Adipocyte (in vitro differentiated cells): ENCODE measurements at regions not wholly inside any gene's neighbourhood (a gene's known extent, or its start where the extent isn't known, plus 50 kb on each side); places are given as distances from the start of the nearest gene placed in this dataset.

ENCODE experiments used
- DNase-seq: peaks from one replicate; pipeline ENCODE4 v3.0.0-alpha.2; 2015; ENCODE audit warnings: low read depth
- H3K27me3 ChIP-seq: replicated peaks from 2 replicates; pipeline ENCODE4 v1.7.0; 2013; ENCODE audit warnings: mild to moderate bottlenecking, low read length, moderate library complexity; ENCODE audit not compliant: control insufficient read depth, insufficient read depth
- H3K36me3 ChIP-seq: 2 replicates; pipeline ENCODE4 v1.7.0; 2013; ENCODE audit warnings: low read length, mild to moderate bottlenecking, moderate library complexity; ENCODE audit not compliant: control insufficient read depth, insufficient read depth, severe bottlenecking
- H3K4me1 ChIP-seq: 2 replicates; pipeline ENCODE4 v1.7.0; 2013; ENCODE audit warnings: mild to moderate bottlenecking, low read length, moderate library complexity; ENCODE audit not compliant: control insufficient read depth, insufficient read depth
- H3K4me3 ChIP-seq: 2 replicates; pipeline ENCODE4 v1.7.0; 2013; ENCODE audit warnings: mild to moderate bottlenecking, low read length, moderate library complexity
- H3K9ac ChIP-seq: 2 replicates; pipeline ENCODE4 v1.7.0; 2013; ENCODE audit warnings: mild to moderate bottlenecking, low read length, moderate library complexity
- H3K9me3 ChIP-seq: 2 replicates; pipeline ENCODE4 v1.7.0; 2013; ENCODE audit warnings: mild to moderate bottlenecking, low read length, moderate library complexity; ENCODE audit not compliant: control insufficient read depth

GRCh38 chr13:112253631-112254030 is 122.5 kb upstream of the SPACA7 start:
- Histone ChIP-seq H3K9me3 (peaks cover 4% of the 10 kb centered on the region), H3K36me3 (no peaks in the 10 kb centered on the region), H3K4me1 (no peaks in the 10 kb centered on the region), H3K27me3 (no peaks in the 10 kb centered on the region), H3K4me3 (no peak overlapping the region), H3K9ac (no peak overlapping the region)
- DNase-seq, result no peak

- H3K4me1 ChIP-seq, result no peaks in the 10 kb centered on the region
- H3K36me3 ChIP-seq, result no peaks in the 10 kb centered on the region
- no peak overlapping the region for H3K4me3 ChIP-seq
- no peak for DNase-seq
- no peak overlapping the region for H3K9ac ChIP-seq
- H3K9me3 ChIP-seq, result peaks cover 10% of the 10 kb centered on the region
- H3K27me3 ChIP-seq, result no peaks in the 10 kb centered on the region
Observed at GRCh38 chr13:112254061-112254818, 121.9 kb upstream of the SPACA7 start.

- H3K9ac ChIP-seq, result no peak overlapping the region
- H3K36me3 ChIP-seq, result no peaks in the 10 kb centered on the region
- no peaks in the 10 kb centered on the region for H3K4me1 ChIP-seq
- H3K9me3 ChIP-seq, result peaks cover 10% of the 10 kb centered on the region
- no peaks in the 10 kb centered on the region for H3K27me3 ChIP-seq
- DNase-seq, result no peak
- no peak overlapping the region for H3K4me3 ChIP-seq
Observed at GRCh38 chr13:112254900-112255299, 121.3 kb upstream of the SPACA7 start.

GRCh38 chr13:112255550-112256120 is 120.5 kb upstream of the SPACA7 start:
- H3K27me3 ChIP-seq, result no peaks in the 10 kb centered on the region
- no peak overlapping the region for H3K4me3 ChIP-seq
- no peaks in the 10 kb centered on the region for H3K36me3 ChIP-seq
- H3K9ac ChIP-seq, result no peak overlapping the region
- no peaks in the 10 kb centered on the region for H3K4me1 ChIP-seq
- no peak for DNase-seq
- peaks cover 10% of the 10 kb centered on the region for H3K9me3 ChIP-seq

GRCh38 chr13:112256716-112257494 is 119.2 kb upstream of the SPACA7 start:
- H3K36me3 ChIP-seq, result no peaks in the 10 kb centered on the region
- no peak for DNase-seq
- H3K9me3 ChIP-seq, result peaks cover 10% of the 10 kb centered on the region
- no peak overlapping the region for H3K9ac ChIP-seq
- no peaks in the 10 kb centered on the region for H3K27me3 ChIP-seq
- H3K4me1 ChIP-seq, result no peaks in the 10 kb centered on the region
- no peak overlapping the region for H3K4me3 ChIP-seq

- Histone ChIP-seq H3K27me3 (no peaks in the 10 kb centered on the region), H3K4me3 (no peak overlapping the region), H3K36me3 (no peaks in the 10 kb centered on the region), H3K9ac (no peak overlapping the region), H3K4me1 (no peaks in the 10 kb centered on the region), H3K9me3 (peaks cover 14% of the 10 kb centered on the region)
- DNase-seq, result no peak
Observed at GRCh38 chr13:112259511-112259910, 116.6 kb upstream of the SPACA7 start.

GRCh38 chr13:112260108-112261055 is 115.8 kb upstream of the SPACA7 start:
- no peaks in the 10 kb centered on the region for H3K27me3 ChIP-seq
- H3K4me3 ChIP-seq, result no peak overlapping the region
- H3K9ac ChIP-seq, result no peak overlapping the region
- H3K36me3 ChIP-seq, result no peaks in the 10 kb centered on the region
- H3K4me1 ChIP-seq, result no peaks in the 10 kb centered on the region
- DNase-seq, result no peak
- peaks cover 14% of the 10 kb centered on the region for H3K9me3 ChIP-seq

- Histone ChIP-seq H3K27me3 (no peaks in the 10 kb centered on the region), H3K4me3 (no peak overlapping the region), H3K4me1 (no peaks in the 10 kb centered on the region), H3K36me3 (no peaks in the 10 kb centered on the region), H3K9ac (no peak overlapping the region), H3K9me3 (peaks cover 14% of the 10 kb centered on the region)
- DNase-seq, result no peak
Observed at GRCh38 chr13:112261924-112262323, 114.2 kb upstream of the SPACA7 start.

- H3K9me3 ChIP-seq, result peaks cover 14% of the 10 kb centered on the region
- H3K9ac ChIP-seq, result no peak overlapping the region
- no peaks in the 10 kb centered on the region for H3K4me1 ChIP-seq
- H3K27me3 ChIP-seq, result no peaks in the 10 kb centered on the region
- no peaks in the 10 kb centered on the region for H3K36me3 ChIP-seq
- DNase-seq, result no peak
- H3K4me3 ChIP-seq, result no peak overlapping the region
Observed at GRCh38 chr13:112263152-112263551, 113.0 kb upstream of the SPACA7 start.

- Histone ChIP-seq H3K27me3 (no peaks in the 10 kb centered on the region), H3K9ac (no peak overlapping the region), H3K4me3 (no peak overlapping the region), H3K36me3 (no peaks in the 10 kb centered on the region), H3K9me3 (peaks cover 4% of the 10 kb centered on the region), H3K4me1 (no peaks in the 10 kb centered on the region)
- DNase-seq, result no peak
Observed at GRCh38 chr13:112267660-112268059, 108.5 kb upstream of the SPACA7 start.
